ENCODE measurements at regions not wholly inside any gene's neighbourhood (a gene's known extent, or its start where the extent isn't known, plus 50 kb on each side); places are given as distances from the start of the nearest gene placed in this dataset.

GRCh38 chr13:105827111-105827809 is 708.2 kb downstream of the EFNB2 start:
- TF ChIP-seq EZH2 (IDR thresholded peaks at IDR 0.05; ENCODE audit: low read length, unreplicated experiment) (no peak), CTCF (conservative IDR thresholded peaks at IDR 0.05; ENCODE audit: low read depth, low read length) (no peak)
